Keratinocyte (primary cell): ENCODE measurements at regions not wholly inside any gene's neighbourhood (a gene's known extent, or its start where the extent isn't known, plus 50 kb on each side); places are given as distances from the start of the nearest gene placed in this dataset.

Source experiments
- DNase-seq: peaks from one replicate; pipeline ENCODE4 v3.0.0-alpha.2; 2011; ENCODE audit warnings: low read depth, missing footprints, low spot score
- FAIRE-seq: peaks from 2 replicates; lab custom pipeline; 2011; peaks lifted over from hg19 to GRCh38; lab: Jason Lieb, UNC
- H2AFZ ChIP-seq: 2 replicates; pipeline ENCODE4 v1.6.0; 2012; ENCODE audit warnings: low read length, control low read depth, inconsistent platforms; ENCODE audit not compliant: control insufficient read depth
- H3K27ac ChIP-seq: 2 replicates; pipeline ENCODE4 v1.5.1; 2011; ENCODE audit warnings: low read length; ENCODE audit not compliant: control insufficient read depth, insufficient read depth
- H3K27me3 ChIP-seq: 3 replicates; pipeline ENCODE4 v1.6.0; 2011; ENCODE audit warnings: low read length; ENCODE audit not compliant: control insufficient read depth, insufficient read depth; ENCODE audit errors: extremely low read depth
- H3K36me3 ChIP-seq, 2 experiments: 2 replicates in 1 of 2; 3 replicates in 1 of 2; pipeline ENCODE4 v1.5.1; 2011; ENCODE audit warnings: low read length in 2 of 2, mild to moderate bottlenecking in 1 of 2; ENCODE audit not compliant: control insufficient read depth in 2 of 2, insufficient read depth in 2 of 2; ENCODE audit errors: extremely low read depth in 1 of 2
- H3K4me1 ChIP-seq: 3 replicates; pipeline ENCODE4 v1.5.1; 2011; ENCODE audit warnings: low read length; ENCODE audit not compliant: control insufficient read depth, insufficient read depth; ENCODE audit errors: extremely low read depth
- H3K4me2 ChIP-seq: 3 replicates; pipeline ENCODE4 v1.6.0; 2011; ENCODE audit warnings: low read depth, low read length; ENCODE audit not compliant: control insufficient read depth, insufficient read depth; ENCODE audit errors: extremely low read depth
- H3K4me3 ChIP-seq, 3 experiments: fragments of 200-600 bp in 1 of 3; sonication (generic) in 1 of 3; 2 replicates in 2 of 3; 3 replicates in 1 of 3; pipeline ENCODE4 v1.5.1; 2011 to 2016; ENCODE audit warnings: low read length in 3 of 3, mild to moderate bottlenecking in 3 of 3, control low read depth in 2 of 3, inconsistent platforms in 1 of 3, low read depth in 1 of 3, mixed read lengths in 1 of 3, mixed run types in 1 of 3, moderate library complexity in 1 of 3; ENCODE audit not compliant: control insufficient read depth in 2 of 3, insufficient read depth in 2 of 3; ENCODE audit errors: extremely low read depth in 1 of 3
- H3K79me2 ChIP-seq: 2 replicates; pipeline ENCODE4 v1.6.0; 2012; ENCODE audit warnings: low read length; ENCODE audit not compliant: control insufficient read depth, insufficient read depth
- H3K9ac ChIP-seq: 3 replicates; pipeline ENCODE4 v1.6.0; 2011; ENCODE audit warnings: low read length; ENCODE audit not compliant: control insufficient read depth, insufficient read depth; ENCODE audit errors: extremely low read depth
- H3K9me1 ChIP-seq: 3 replicates; pipeline ENCODE4 v1.6.0; 2011; ENCODE audit warnings: low read length; ENCODE audit not compliant: control insufficient read depth, insufficient read depth; ENCODE audit errors: extremely low read depth
- H3K9me3 ChIP-seq: 2 replicates; pipeline ENCODE4 v1.5.1; 2012; ENCODE audit warnings: low read depth, low read length; ENCODE audit not compliant: control insufficient read depth
- H4K20me1 ChIP-seq: 3 replicates; pipeline ENCODE4 v1.6.0; 2011; ENCODE audit warnings: low read length; ENCODE audit not compliant: control insufficient read depth, insufficient read depth; ENCODE audit errors: extremely low read depth
- CTCF ChIP-seq, 3 experiments: IDR thresholded peaks in 1 of 3; conservative IDR thresholded peaks in 1 of 3; optimal IDR thresholded peaks in 1 of 3; 2 replicates in 2 of 3; 3 replicates in 1 of 3; pipeline versions ENCODE3 to v1.5.1; 2011; ENCODE audit warnings: low read length in 3 of 3, mild to moderate bottlenecking in 3 of 3, moderate library complexity in 2 of 3, control low read depth in 1 of 3, inconsistent platforms in 1 of 3; ENCODE audit not compliant: insufficient read depth in 2 of 3; ENCODE audit errors: extremely low read depth in 1 of 3
- EZH2 ChIP-seq: IDR thresholded peaks from one replicate; pipeline ENCODE4 v1.6.1; 2012; ENCODE audit warnings: inconsistent platforms, mild to moderate bottlenecking, low read length, moderate library complexity
- dilution Hi-C: fragments of 300-500 bp; cut with MboI; formaldehyde crosslinking; loops from one replicate; pipeline ENCODE4 v1.7.0; 2020; ENCODE audit warnings: low sequenced_read_pairs; ENCODE audit not compliant: extremely low pct_ligation_motif_present

- H2AFZ ChIP-seq = no peak overlapping the region
- H3K4me1 ChIP-seq = no peaks in the 10 kb centered on the region
- H4K20me1 ChIP-seq = no peaks in the 10 kb centered on the region
- H3K4me2 ChIP-seq = no peak overlapping the region
- no peak overlapping the region for H3K4me3 ChIP-seq
- FAIRE-seq = no peak
- H3K36me3 ChIP-seq = no peaks in the 10 kb centered on the region
- no peaks in the 10 kb centered on the region for H3K9me1 ChIP-seq
- dilution Hi-C loops = no loop called here
- no peaks in the 10 kb centered on the region for H3K79me2 ChIP-seq
- no peaks in the 10 kb centered on the region for H3K27me3 ChIP-seq
- H3K27ac ChIP-seq = no peak overlapping the region
- H3K9ac ChIP-seq = no peak overlapping the region
- H3K9me3 ChIP-seq = no peaks in the 10 kb centered on the region
- DNase-seq = no peak
- TF ChIP-seq CTCF (optimal IDR thresholded peaks at IDR 0.05 in 1 of 3, IDR thresholded peaks at IDR 0.05 in 1 of 3, conservative IDR thresholded peaks at IDR 0.05 in 1 of 3; ENCODE audit: extremely low read depth in 1 of 3, insufficient read depth in 2 of 3, low read length in 3 of 3) = no peak
- no peak for TF ChIP-seq EZH2
Measured at GRCh38 chr12:91999823-92000222, 145.8 kb downstream of the BTG1 start.

DNA sequence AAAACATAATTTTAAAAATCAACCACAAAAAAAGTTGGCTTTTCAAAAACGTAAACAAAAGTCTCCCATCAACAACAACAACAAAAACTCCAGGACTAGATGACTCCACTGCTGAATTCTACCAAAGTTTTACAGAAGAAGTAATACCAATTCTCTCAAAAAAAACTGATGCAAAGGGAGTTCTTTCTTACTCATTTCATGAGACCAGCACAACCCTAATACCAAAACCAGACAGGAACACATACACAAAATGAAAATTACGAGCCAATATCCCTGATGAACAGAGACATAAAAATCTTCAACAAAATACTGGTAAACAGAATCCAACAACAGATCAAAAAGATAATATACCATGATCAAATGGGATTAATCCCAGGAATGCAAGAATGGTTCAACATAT is 147.3 kb downstream of the BTG1 start:
- Histone ChIP-seq H4K20me1 (no peaks in the 10 kb centered on the region), H3K9me1 (no peaks in the 10 kb centered on the region), H3K4me3 (no peak overlapping the region), H3K27ac (no peak overlapping the region), H3K9ac (no peak overlapping the region), H3K4me1 (peaks cover 5% of the 10 kb centered on the region), H3K9me3 (no peaks in the 10 kb centered on the region), H3K27me3 (no peaks in the 10 kb centered on the region), H3K4me2 (no peak overlapping the region), H3K79me2 (no peaks in the 10 kb centered on the region), H3K36me3 (no peaks in the 10 kb centered on the region), H2AFZ (no peak overlapping the region)
- FAIRE-seq = no peak
- TF ChIP-seq CTCF (optimal IDR thresholded peaks at IDR 0.05 in 1 of 3, IDR thresholded peaks at IDR 0.05 in 1 of 3, conservative IDR thresholded peaks at IDR 0.05 in 1 of 3; ENCODE audit: extremely low read depth in 1 of 3, insufficient read depth in 2 of 3, low read length in 3 of 3) = no peak
- TF ChIP-seq EZH2 = no peak
- no peak for DNase-seq
- dilution Hi-C loops = no loop called here
